Body of pancreas (tissue), 4 donors: ENCODE measurements at regions not wholly inside any gene's neighbourhood (a gene's known extent, or its start where the extent isn't known, plus 50 kb on each side); places are given as distances from the start of the nearest gene placed in this dataset.
"Not testable (repeated sequence)": the region's sequence is repeated elsewhere in the genome, so short reads cannot be mapped to it uniquely, and the experiment has no call there.

Experiments
- ATAC-seq: fragments of 150-250 bp; one replicate; pipeline ENCODE4 v1.9.1; 2016
- DNase-seq, 4 donors: peaks; one replicate each; pipeline ENCODE4 v3.0.0-alpha.2; 2019
- H3K27ac ChIP-seq, 4 donors: fragments of 200-600 bp; sonication (generic); 1 replicate in 3 of 4; 2 replicates in 1 of 4; pipeline versions ENCODE4 v1.5.1 to v1.6.1; 2016 to 2019; ENCODE audit warnings: mild to moderate bottlenecking in 1 of 4, mixed read lengths in 1 of 4, moderate library complexity in 1 of 4
- H3K27me3 ChIP-seq, 2 donors: fragments of 200-600 bp; sonication (generic); one replicate each; pipeline ENCODE4 v1.6.0; 2016; ENCODE audit warnings: mild to moderate bottlenecking in 1 of 2
- H3K36me3 ChIP-seq, 2 donors: fragments of 200-600 bp; sonication (generic); replicated peaks in 1 of 2; 2 replicates each; pipeline ENCODE4 v1.5.1; 2016; ENCODE audit warnings: low read depth in 2 of 2; ENCODE audit not compliant: insufficient read depth in 1 of 2
- H3K4me1 ChIP-seq: fragments of 200-600 bp; sonication (generic); one replicate; pipeline ENCODE4 v1.6.0; 2016
- H3K4me3 ChIP-seq, 2 donors: fragments of 200-600 bp; sonication (generic); 1 replicate in 1 of 2; 2 replicates in 1 of 2; pipeline ENCODE4 v1.5.1; 2016 to 2019
- H3K9me3 ChIP-seq, 3 donors: fragments of 200-600 bp; sonication (generic); 1 replicate in 2 of 3; 2 replicates in 1 of 3; pipeline ENCODE4 v1.5.1; 2016
- POLR2A ChIP-seq, 3 donors: fragments of 450-650 bp; IDR thresholded peaks; one replicate each; pipeline ENCODE4 v1.6.1; 2016; ENCODE audit warnings: antibody characterized with exemption in 3 of 3, mild to moderate bottlenecking in 2 of 3
- WGBS, 2 donors: methylation state at CpG; one replicate each; pipeline ENCODE4 v1.1.5; 2017; 5-methylcytosine and 5-hydroxymethylcytosine counted together
- intact Hi-C: fragments of 100-400 bp; cut with DNase I; formaldehyde crosslinking; loops from one replicate; pipeline ENCODE4 v1.15.1; 2023
- TF ChIP-seq, protein P1 (sequence below), 7 experiments: fragments of 450-650 bp in 4 of 7; fragments of 200-600 bp in 3 of 7; sonication (generic) in 3 of 7; IDR thresholded peaks; one replicate each; pipeline ENCODE4 v1.5.1; 2016 to 2019; ENCODE audit warnings: antibody characterized with exemption in 7 of 7

DNA sequence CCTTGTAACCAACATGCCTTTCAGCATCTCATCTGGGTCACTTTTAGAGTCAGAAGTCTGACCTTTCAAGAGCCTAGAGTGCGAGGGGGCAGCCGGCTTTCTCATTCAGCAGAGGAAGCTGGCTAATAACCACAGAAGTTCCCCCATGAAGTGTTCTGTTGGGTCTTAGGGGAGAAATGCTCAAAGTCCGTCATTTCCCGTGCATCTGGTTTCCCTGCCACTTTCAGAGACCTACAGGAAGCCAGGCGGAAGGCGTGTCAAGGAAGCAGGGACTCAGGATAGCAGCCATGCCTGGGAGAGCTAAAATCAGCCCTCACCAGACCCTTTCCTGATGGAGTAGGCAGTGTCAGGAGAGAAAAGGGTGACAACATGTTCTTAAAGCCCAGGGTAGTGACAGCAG lies 301.8 kb upstream of the ID2 start:
- Histone ChIP-seq H3K4me3 (no peak overlapping the region), H3K36me3 (no peaks in the 10 kb centered on the region), H3K27ac (no peak overlapping the region), H3K4me1 (no peaks in the 10 kb centered on the region), H3K9me3 (no peaks in the 10 kb centered on the region), H3K27me3 (no peaks in the 10 kb centered on the region)
- DNase-seq (peak in 2 of 4 donors; percentile 13), ATAC-seq (peak; percentile 52)
- TF ChIP-seq, protein P1, sequence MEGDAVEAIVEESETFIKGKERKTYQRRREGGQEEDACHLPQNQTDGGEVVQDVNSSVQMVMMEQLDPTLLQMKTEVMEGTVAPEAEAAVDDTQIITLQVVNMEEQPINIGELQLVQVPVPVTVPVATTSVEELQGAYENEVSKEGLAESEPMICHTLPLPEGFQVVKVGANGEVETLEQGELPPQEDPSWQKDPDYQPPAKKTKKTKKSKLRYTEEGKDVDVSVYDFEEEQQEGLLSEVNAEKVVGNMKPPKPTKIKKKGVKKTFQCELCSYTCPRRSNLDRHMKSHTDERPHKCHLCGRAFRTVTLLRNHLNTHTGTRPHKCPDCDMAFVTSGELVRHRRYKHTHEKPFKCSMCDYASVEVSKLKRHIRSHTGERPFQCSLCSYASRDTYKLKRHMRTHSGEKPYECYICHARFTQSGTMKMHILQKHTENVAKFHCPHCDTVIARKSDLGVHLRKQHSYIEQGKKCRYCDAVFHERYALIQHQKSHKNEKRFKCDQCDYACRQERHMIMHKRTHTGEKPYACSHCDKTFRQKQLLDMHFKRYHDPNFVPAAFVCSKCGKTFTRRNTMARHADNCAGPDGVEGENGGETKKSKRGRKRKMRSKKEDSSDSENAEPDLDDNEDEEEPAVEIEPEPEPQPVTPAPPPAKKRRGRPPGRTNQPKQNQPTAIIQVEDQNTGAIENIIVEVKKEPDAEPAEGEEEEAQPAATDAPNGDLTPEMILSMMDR (IDR thresholded peaks at IDR 0.05), result no peak
- no peak for TF ChIP-seq POLR2A (IDR thresholded peaks at IDR 0.05)
- 71 to 84% methylated on average over 6 of the region's 6 CpGs for WGBS, 2 donors
- intact Hi-C loops, result no loop called here

DNA sequence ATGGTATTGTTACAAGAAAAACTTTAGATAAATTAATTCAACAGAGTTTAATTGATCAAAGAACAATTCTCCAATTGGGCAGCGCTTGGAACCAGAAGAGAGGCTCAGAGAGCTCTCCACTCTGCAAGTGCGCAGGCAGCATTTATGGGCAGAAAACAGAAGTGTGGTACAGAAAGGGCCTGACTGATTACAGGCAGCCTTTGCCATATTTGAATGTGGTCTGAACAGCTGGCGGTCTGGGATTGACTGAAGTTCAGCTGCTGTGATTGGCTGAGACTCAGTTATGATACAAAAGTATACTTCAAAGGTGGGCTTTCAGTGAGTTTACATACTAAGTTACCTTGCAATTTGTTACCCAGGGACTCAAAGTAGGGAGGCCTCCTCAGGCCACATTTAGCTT lies 301.3 kb upstream of the ID2 start:
- WGBS, 2 donors, result 78 to 89% methylated on average over 3 of the region's 3 CpGs
- TF ChIP-seq, protein P1 (IDR thresholded peaks at IDR 0.05), result no peak
- TF ChIP-seq POLR2A (IDR thresholded peaks at IDR 0.05), result no peak

DNA sequence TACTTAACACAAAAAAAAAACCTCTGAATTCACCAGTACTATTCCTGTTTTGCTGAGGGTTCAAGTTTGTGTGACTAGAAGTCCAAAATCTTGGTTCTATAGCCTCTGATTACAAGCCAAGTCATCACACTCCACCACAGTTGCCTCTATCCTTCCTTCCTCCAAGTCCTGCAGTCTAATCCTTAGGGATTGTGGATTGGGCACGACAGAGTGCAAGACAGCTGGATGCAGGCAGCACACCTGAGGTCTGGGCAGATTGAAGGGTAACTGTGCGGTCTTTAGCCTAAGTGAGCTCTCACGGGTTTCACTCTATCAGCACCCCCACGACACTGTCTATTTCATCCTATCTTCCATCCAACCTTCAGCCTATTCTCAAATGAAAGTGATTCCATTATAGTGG lies 299.4 kb upstream of the ID2 start:
- Histone ChIP-seq H3K36me3 (no peaks in the 10 kb centered on the region), H3K9me3 (no peaks in the 10 kb centered on the region), H3K27me3 (no peaks in the 10 kb centered on the region), H3K27ac (no peak overlapping the region), H3K4me3 (no peak overlapping the region), H3K4me1 (no peaks in the 10 kb centered on the region)
- WGBS, 2 donors, result 74 to 85% methylated on average over 4 of the region's 4 CpGs
- no peak for ATAC-seq
- TF ChIP-seq POLR2A (IDR thresholded peaks at IDR 0.05), result no peak
- TF ChIP-seq, protein P1 (IDR thresholded peaks at IDR 0.05), result no peak
- DNase-seq, result no peak
- intact Hi-C loops, result no loop called here

More for the DNA sequence above, 301.3 kb upstream of the ID2 start:
- H3K9me3 ChIP-seq, result no peaks in the 10 kb centered on the region
- intact Hi-C loops, result no loop called here
- no peak overlapping the region for H3K27ac ChIP-seq
- no peaks in the 10 kb centered on the region for H3K36me3 ChIP-seq
- H3K4me3 ChIP-seq, result no peak overlapping the region
- no peaks in the 10 kb centered on the region for H3K27me3 ChIP-seq
- ATAC-seq (no peak), DNase-seq (no peak)
- H3K4me1 ChIP-seq, result no peaks in the 10 kb centered on the region

- WGBS, 2 donors, result 79 to 83% methylated on average over 9 to 10 of the region's 10 CpGs
- H3K27me3 ChIP-seq, ATAC-seq, H3K36me3 ChIP-seq, DNase-seq, intact Hi-C loops, H3K9me3 ChIP-seq, H3K4me3 ChIP-seq, H3K4me1 ChIP-seq, H3K27ac ChIP-seq: not testable (repeated sequence)
These were observed 295.1 kb upstream of the ID2 start for GRCh38 chr2:8386748-8387147.

DNA sequence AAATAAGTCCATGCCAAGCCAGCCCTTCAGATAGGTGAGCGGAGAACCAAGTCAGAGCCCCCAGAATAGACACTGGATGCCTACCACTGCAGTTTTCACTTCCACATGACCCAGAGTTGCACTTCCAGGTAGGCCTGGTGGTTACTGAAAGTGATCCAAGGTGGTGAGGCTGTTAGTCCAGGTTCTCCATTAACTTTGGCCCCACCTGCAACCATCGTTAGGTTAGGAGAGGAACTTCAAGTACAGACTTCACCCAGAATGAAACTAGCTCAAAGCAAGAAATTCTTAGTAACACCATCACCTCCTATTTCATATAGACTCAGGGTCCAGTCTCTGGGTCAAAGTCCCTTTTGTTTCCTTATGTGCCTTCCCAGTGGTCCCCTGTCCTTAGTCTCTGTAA lies 293.1 kb upstream of the ID2 start:
- H3K27me3 ChIP-seq, result no peaks in the 10 kb centered on the region
- H3K36me3 ChIP-seq, result no peaks in the 10 kb centered on the region
- DNase-seq, result no peak
- TF ChIP-seq, protein P1 (IDR thresholded peaks at IDR 0.05), result no peak
- TF ChIP-seq POLR2A (IDR thresholded peaks at IDR 0.05), result no peak
- WGBS, 2 donors, result 72 to 86% methylated on average over 2 of the region's 2 CpGs
- intact Hi-C loops, result no loop called here
- H3K27ac ChIP-seq, result peak overlapping the region in 2 of 4 donors; percentile 37 to 78
- H3K9me3 ChIP-seq, result no peaks in the 10 kb centered on the region
- H3K4me1 ChIP-seq, result no peaks in the 10 kb centered on the region
- no peak overlapping the region for H3K4me3 ChIP-seq
- ATAC-seq, result no peak
